ENCODE measurements at regions not wholly inside any gene's neighbourhood (a gene's known extent, or its start where the extent isn't known, plus 50 kb on each side); places are given as distances from the start of the nearest gene placed in this dataset.

DNA sequence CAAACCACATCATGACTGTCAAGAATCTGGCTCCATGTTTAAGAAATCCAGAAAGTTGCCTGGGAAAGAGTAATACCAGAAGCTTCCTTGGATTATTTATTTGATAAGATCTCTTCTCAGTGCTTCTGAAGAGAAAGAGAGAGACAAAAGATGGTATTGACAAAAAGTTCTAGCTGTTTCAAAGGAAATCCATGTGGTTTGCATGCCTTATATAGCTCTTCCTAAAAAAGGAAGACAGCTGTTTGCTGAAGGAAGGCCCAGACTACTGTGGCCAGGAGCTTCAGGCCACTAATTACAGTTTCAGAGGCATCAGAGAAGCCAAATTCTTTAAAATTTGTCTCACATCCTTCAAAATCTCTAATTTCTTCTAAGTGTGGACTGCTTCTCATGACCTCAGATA, 565.2 kb upstream of the SLIT2 start:
- H3K9ac ChIP-seq (ENCODE audit: insufficient read depth, low read depth, low read length): no peak overlapping the region
- H3K27ac ChIP-seq (ENCODE audit: extremely low read length, insufficient read depth, low read length): no peak overlapping the region
- no peaks in the 10 kb centered on the region for H3K36me3 ChIP-seq (replicated peaks in 1 of 2; ENCODE audit: control insufficient read depth in 1 of 2, insufficient read depth in 2 of 2, low read length in 2 of 2)
- FAIRE-seq (no peak), ATAC-seq (no peak), DNase-seq (ENCODE audit: low spot score) (no peak)
- ChIA-PET CTCF (ENCODE audit: low intra/inter-chr PET ratio, low total read pairs) (no interaction called here), POLR2A (no interaction called here)
- TF ChIP-seq KDM3A (CRISPR knock-in tag; IDR thresholded peaks at IDR 0.05; ENCODE audit: low read depth): no peak
- no peak for TF ChIP-seq JUNB (CRISPR knock-in tag; IDR thresholded peaks at IDR 0.05; ENCODE audit: borderline replicate concordance)
- TF ChIP-seq RARA (CRISPR knock-in tag; IDR thresholded peaks at IDR 0.05): no peak
- no peak for TF ChIP-seq KAT7 (CRISPR knock-in tag; IDR thresholded peaks at IDR 0.05; ENCODE audit: borderline replicate concordance)
- no peak for TF ChIP-seq NFKBIZ (CRISPR knock-in tag; IDR thresholded peaks at IDR 0.05)
- no peak for TF ChIP-seq ZNF230 (CRISPR knock-in tag; IDR thresholded peaks at IDR 0.05)
- TF ChIP-seq ZBTB49 (CRISPR knock-in tag; IDR thresholded peaks at IDR 0.05; ENCODE audit: borderline replicate concordance): no peak
- TF ChIP-seq NFE2 (CRISPR knock-in tag; IDR thresholded peaks at IDR 0.05): no peak
- TF ChIP-seq ZNF383 (CRISPR knock-in tag; IDR thresholded peaks at IDR 0.05; ENCODE audit: borderline replicate concordance): no peak
- TF ChIP-seq ASH2L (IDR thresholded peaks at IDR 0.05; ENCODE audit: insufficient read length, low read depth, low read length): no peak
- in situ Hi-C loops (cut with HindIII; ENCODE audit: extremely low pct_ligation_motif_present, low pct_unique_long_range_greater_than_20kb): no loop called here
- intact Hi-C loops (cut with micrococcal nuclease; ENCODE audit: unreplicated experiment): no loop called here
- no TSS peak for BruUV-seq (replicated peaks)
- H3K4me1 ChIP-seq (ENCODE audit: insufficient read depth, low read length): no peaks in the 10 kb centered on the region
- H3K27me3 ChIP-seq (ENCODE audit: control insufficient read depth in 1 of 2, insufficient read depth in 2 of 2, low read length in 2 of 2): no peaks in the 10 kb centered on the region
- no peaks in the 10 kb centered on the region for H3K79me2 ChIP-seq (ENCODE audit: insufficient read depth, low read length)
- peaks cover 90% of the 10 kb centered on the region for H3K9me3 ChIP-seq (ENCODE audit: low read length)
- H3K4me3 ChIP-seq (replicated peaks in 1 of 3; ENCODE audit: insufficient read depth in 1 of 3, low read depth in 2 of 3, low read length in 3 of 3): no peak overlapping the region
- H4K20me1 ChIP-seq (ENCODE audit: insufficient read depth, low read length): no peaks in the 10 kb centered on the region
- no peak overlapping the region for H3K4me2 ChIP-seq (ENCODE audit: low read depth, low read length)
- no peak overlapping the region for H2AFZ ChIP-seq (ENCODE audit: low read length)

Measured in HepG2 (cell line).